ENCODE measurements at regions not wholly inside any gene's neighbourhood (a gene's known extent, or its start where the extent isn't known, plus 50 kb on each side); places are given as distances from the start of the nearest gene placed in this dataset.

- Mint-ChIP-seq H3K4me3 (no peak overlapping the region), H3K9me3 (peaks cover 6% of the 10 kb centered on the region), H3K36me3 (ENCODE audit: low read depth) (no peaks in the 10 kb centered on the region), H3K4me1 (ENCODE audit: low read depth) (peaks cover 13% of the 10 kb centered on the region), H3K27me3 (peaks cover 19% of the 10 kb centered on the region), H3K27ac (no peak overlapping the region)
- DNase-seq = no peak
These were observed 141.6 kb upstream of the CYP1B1 start for GRCh38 chr2:38217401-38218188.

- Mint-ChIP-seq H3K4me1 (ENCODE audit: low read depth) (peaks cover 13% of the 10 kb centered on the region), H3K27ac (no peak overlapping the region), H3K4me3 (no peak overlapping the region), H3K36me3 (ENCODE audit: low read depth) (no peaks in the 10 kb centered on the region), H3K9me3 (peaks cover 6% of the 10 kb centered on the region), H3K27me3 (peaks cover 19% of the 10 kb centered on the region)
- no peak for DNase-seq
These were observed 140.9 kb upstream of the CYP1B1 start for GRCh38 chr2:38216886-38217285.

GRCh38 chr2:38215993-38216392 is 140.0 kb upstream of the CYP1B1 start:
- H3K27me3 Mint-ChIP-seq = peaks cover 18% of the 10 kb centered on the region
- no peak for DNase-seq
- no peak overlapping the region for H3K4me3 Mint-ChIP-seq
- H3K9me3 Mint-ChIP-seq = peaks cover 6% of the 10 kb centered on the region
- H3K27ac Mint-ChIP-seq = no peak overlapping the region
- no peaks in the 10 kb centered on the region for H3K36me3 Mint-ChIP-seq (ENCODE audit: low read depth)
- peaks cover 13% of the 10 kb centered on the region for H3K4me1 Mint-ChIP-seq (ENCODE audit: low read depth)

- DNase-seq = no peak
- peaks cover 6% of the 10 kb centered on the region for H3K9me3 Mint-ChIP-seq
- no peaks in the 10 kb centered on the region for H3K36me3 Mint-ChIP-seq (ENCODE audit: low read depth)
- H3K4me3 Mint-ChIP-seq = no peak overlapping the region
- peaks cover 13% of the 10 kb centered on the region for H3K4me1 Mint-ChIP-seq (ENCODE audit: low read depth)
- H3K27ac Mint-ChIP-seq = no peak overlapping the region
- peaks cover 16% of the 10 kb centered on the region for H3K27me3 Mint-ChIP-seq
These were observed 139.6 kb upstream of the CYP1B1 start for GRCh38 chr2:38215522-38215921.

GRCh38 chr2:38214209-38214717 is 138.3 kb upstream of the CYP1B1 start:
- Mint-ChIP-seq H3K27ac (no peak overlapping the region), H3K36me3 (ENCODE audit: low read depth) (no peaks in the 10 kb centered on the region), H3K9me3 (no peaks in the 10 kb centered on the region), H3K4me1 (ENCODE audit: low read depth) (peaks cover 13% of the 10 kb centered on the region), H3K27me3 (peaks cover 13% of the 10 kb centered on the region), H3K4me3 (no peak overlapping the region)
- peak; percentile 31 for DNase-seq

GRCh38 chr2:38213619-38214167 is 137.7 kb upstream of the CYP1B1 start:
- Mint-ChIP-seq H3K9me3 (no peaks in the 10 kb centered on the region), H3K4me3 (no peak overlapping the region), H3K27ac (no peak overlapping the region), H3K4me1 (ENCODE audit: low read depth) (peaks cover 13% of the 10 kb centered on the region), H3K27me3 (peaks cover 7% of the 10 kb centered on the region), H3K36me3 (ENCODE audit: low read depth) (no peaks in the 10 kb centered on the region)
- DNase-seq = no peak

GRCh38 chr2:38212312-38212711 is 136.4 kb upstream of the CYP1B1 start:
- no peaks in the 10 kb centered on the region for H3K27me3 Mint-ChIP-seq
- no peak for DNase-seq
- H3K4me3 Mint-ChIP-seq = no peak overlapping the region
- no peak overlapping the region for H3K27ac Mint-ChIP-seq
- H3K9me3 Mint-ChIP-seq = no peaks in the 10 kb centered on the region
- H3K36me3 Mint-ChIP-seq (ENCODE audit: low read depth) = no peaks in the 10 kb centered on the region
- H3K4me1 Mint-ChIP-seq (ENCODE audit: low read depth) = peaks cover 13% of the 10 kb centered on the region

- no peaks in the 10 kb centered on the region for H3K36me3 Mint-ChIP-seq (ENCODE audit: low read depth)
- no peaks in the 10 kb centered on the region for H3K4me1 Mint-ChIP-seq (ENCODE audit: low read depth)
- no peak overlapping the region for H3K4me3 Mint-ChIP-seq
- H3K27me3 Mint-ChIP-seq = peaks cover 34% of the 10 kb centered on the region
- no peaks in the 10 kb centered on the region for H3K9me3 Mint-ChIP-seq
- no peak overlapping the region for H3K27ac Mint-ChIP-seq
- no peak for DNase-seq
These were observed 131.2 kb upstream of the CYP1B1 start for GRCh38 chr2:38207168-38207567.

- H3K9me3 Mint-ChIP-seq = no peaks in the 10 kb centered on the region
- H3K36me3 Mint-ChIP-seq (ENCODE audit: low read depth) = no peaks in the 10 kb centered on the region
- H3K27me3 Mint-ChIP-seq = peaks cover 48% of the 10 kb centered on the region
- H3K27ac Mint-ChIP-seq = no peak overlapping the region
- DNase-seq = no peak
- H3K4me1 Mint-ChIP-seq (ENCODE audit: low read depth) = no peaks in the 10 kb centered on the region
- H3K4me3 Mint-ChIP-seq = no peak overlapping the region
These were observed 127.5 kb upstream of the CYP1B1 start for GRCh38 chr2:38203446-38203810.

- Mint-ChIP-seq H3K4me1 (ENCODE audit: low read depth) (no peaks in the 10 kb centered on the region), H3K4me3 (no peak overlapping the region), H3K27me3 (peaks cover 48% of the 10 kb centered on the region), H3K9me3 (no peaks in the 10 kb centered on the region), H3K27ac (no peak overlapping the region), H3K36me3 (ENCODE audit: low read depth) (no peaks in the 10 kb centered on the region)
- no peak for DNase-seq
These were observed 126.9 kb upstream of the CYP1B1 start for GRCh38 chr2:38202713-38203445.

GRCh38 chr2:38201784-38202183 is 125.8 kb upstream of the CYP1B1 start:
- DNase-seq = no peak
- Mint-ChIP-seq H3K4me3 (no peak overlapping the region), H3K36me3 (ENCODE audit: low read depth) (no peaks in the 10 kb centered on the region), H3K4me1 (ENCODE audit: low read depth) (no peaks in the 10 kb centered on the region), H3K9me3 (no peaks in the 10 kb centered on the region), H3K27ac (no peak overlapping the region), H3K27me3 (peaks cover 44% of the 10 kb centered on the region)

GRCh38 chr2:38200598-38200997 is 124.6 kb upstream of the CYP1B1 start:
- Mint-ChIP-seq H3K36me3 (ENCODE audit: low read depth) (no peaks in the 10 kb centered on the region), H3K27me3 (peaks cover 42% of the 10 kb centered on the region), H3K4me3 (no peak overlapping the region), H3K9me3 (no peaks in the 10 kb centered on the region), H3K27ac (no peak overlapping the region), H3K4me1 (ENCODE audit: low read depth) (no peaks in the 10 kb centered on the region)
- no peak for DNase-seq

- no peak for DNase-seq
- H3K27me3 Mint-ChIP-seq = peaks cover 32% of the 10 kb centered on the region
- H3K4me1 Mint-ChIP-seq (ENCODE audit: low read depth) = no peaks in the 10 kb centered on the region
- no peak overlapping the region for H3K4me3 Mint-ChIP-seq
- H3K27ac Mint-ChIP-seq = no peak overlapping the region
- no peaks in the 10 kb centered on the region for H3K9me3 Mint-ChIP-seq
- H3K36me3 Mint-ChIP-seq (ENCODE audit: low read depth) = no peaks in the 10 kb centered on the region
These were observed 123.2 kb upstream of the CYP1B1 start for GRCh38 chr2:38199127-38199526.

GRCh38 chr2:38194751-38195150 is 118.8 kb upstream of the CYP1B1 start:
- no peak overlapping the region for H3K4me3 Mint-ChIP-seq
- no peak for DNase-seq
- no peaks in the 10 kb centered on the region for H3K36me3 Mint-ChIP-seq (ENCODE audit: low read depth)

GRCh38 chr2:38192976-38193375 is 117.0 kb upstream of the CYP1B1 start:
- no peak overlapping the region for H3K27ac Mint-ChIP-seq
- H3K4me1 Mint-ChIP-seq (ENCODE audit: low read depth) = no peaks in the 10 kb centered on the region
- H3K27me3 Mint-ChIP-seq = no peaks in the 10 kb centered on the region
- H3K9me3 Mint-ChIP-seq = no peaks in the 10 kb centered on the region
- no peak overlapping the region for H3K4me3 Mint-ChIP-seq
- DNase-seq = no peak
- no peaks in the 10 kb centered on the region for H3K36me3 Mint-ChIP-seq (ENCODE audit: low read depth)

More at GRCh38 chr2:38194751-38195150, 118.8 kb upstream of the CYP1B1 start:
- peaks cover under 1% of the 10 kb centered on the region for H3K27me3 Mint-ChIP-seq
- H3K4me1 Mint-ChIP-seq (ENCODE audit: low read depth) = no peaks in the 10 kb centered on the region
- no peak overlapping the region for H3K27ac Mint-ChIP-seq
- H3K9me3 Mint-ChIP-seq = no peaks in the 10 kb centered on the region
